Ishikawa (cell line): ENCODE measurements at regions not wholly inside any gene's neighbourhood (a gene's known extent, or its start where the extent isn't known, plus 50 kb on each side); places are given as distances from the start of the nearest gene placed in this dataset.

ENCODE experiments used
- CREB1 ChIP-seq: IDR thresholded peaks from 2 replicates; pipeline ENCODE4 v1.6.1; 2012; ENCODE audit warnings: low read depth
- EP300 ChIP-seq: IDR thresholded peaks from 2 replicates; pipeline ENCODE4 v1.6.1; 2012; ENCODE audit warnings: borderline replicate concordance
- MAX ChIP-seq: IDR thresholded peaks from 2 replicates; pipeline ENCODE4 v1.6.1; 2012
- NFIC ChIP-seq: IDR thresholded peaks from 2 replicates; pipeline ENCODE4 v1.6.1; 2012
- RAD21 ChIP-seq: IDR thresholded peaks from 2 replicates; pipeline ENCODE4 v1.6.1; 2012; ENCODE audit warnings: low read depth
- REST ChIP-seq: IDR thresholded peaks from 2 replicates; pipeline ENCODE4 v1.6.1; 2012; ENCODE audit warnings: low read depth, mild to moderate bottlenecking
- TAF1 ChIP-seq: IDR thresholded peaks from 2 replicates; pipeline ENCODE4 v1.6.1; 2012; ENCODE audit warnings: low read depth, mild to moderate bottlenecking
- YY1 ChIP-seq: IDR thresholded peaks from 2 replicates; pipeline ENCODE4 v1.6.1; 2012; ENCODE audit warnings: low read depth
- ZBTB7A ChIP-seq: IDR thresholded peaks from 2 replicates; pipeline ENCODE4 v1.6.1; 2012; ENCODE audit warnings: low read depth

DNA sequence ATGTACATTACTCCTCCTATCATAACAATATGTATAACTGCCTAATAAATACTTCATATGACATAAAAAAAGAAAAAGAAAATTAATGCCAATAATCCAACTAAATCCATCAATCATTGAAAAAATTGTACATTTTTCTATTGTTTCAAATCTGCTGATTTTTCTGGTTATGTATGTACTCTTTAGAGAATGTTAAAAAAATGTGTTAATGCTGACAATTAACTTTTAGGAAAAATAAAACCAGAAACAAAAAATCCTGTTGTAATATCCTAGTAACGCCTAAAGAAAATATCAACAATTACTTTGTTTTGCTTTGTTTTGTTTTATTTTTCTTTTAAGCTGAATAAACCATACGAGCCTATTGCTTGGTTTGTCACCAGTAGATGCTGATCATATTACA lies 213.9 kb upstream of the USP25 start:
- TF ChIP-seq YY1 (no peak), RAD21 (no peak), MAX (no peak), NFIC (no peak), REST (no peak), EP300 (no peak), TAF1 (no peak), CREB1 (no peak), ZBTB7A (no peak)
